GM18873 (cell line): ENCODE measurements at regions not wholly inside any gene's neighbourhood (a gene's known extent, or its start where the extent isn't known, plus 50 kb on each side); places are given as distances from the start of the nearest gene placed in this dataset.
"Not testable (repeated sequence)": the region's sequence is repeated elsewhere in the genome, so short reads cannot be mapped to it uniquely, and the experiment has no call there.

Experiments
- ATAC-seq: cut with Tn5 transposase; IDR thresholded peaks from one replicate; pipeline ENCODE4 v1.9.1; 2021; ENCODE audit warnings: mild to moderate bottlenecking, moderate library complexity, moderate number of reproducible peaks; ENCODE audit not compliant: unreplicated experiment, low FRiP score

DNA sequence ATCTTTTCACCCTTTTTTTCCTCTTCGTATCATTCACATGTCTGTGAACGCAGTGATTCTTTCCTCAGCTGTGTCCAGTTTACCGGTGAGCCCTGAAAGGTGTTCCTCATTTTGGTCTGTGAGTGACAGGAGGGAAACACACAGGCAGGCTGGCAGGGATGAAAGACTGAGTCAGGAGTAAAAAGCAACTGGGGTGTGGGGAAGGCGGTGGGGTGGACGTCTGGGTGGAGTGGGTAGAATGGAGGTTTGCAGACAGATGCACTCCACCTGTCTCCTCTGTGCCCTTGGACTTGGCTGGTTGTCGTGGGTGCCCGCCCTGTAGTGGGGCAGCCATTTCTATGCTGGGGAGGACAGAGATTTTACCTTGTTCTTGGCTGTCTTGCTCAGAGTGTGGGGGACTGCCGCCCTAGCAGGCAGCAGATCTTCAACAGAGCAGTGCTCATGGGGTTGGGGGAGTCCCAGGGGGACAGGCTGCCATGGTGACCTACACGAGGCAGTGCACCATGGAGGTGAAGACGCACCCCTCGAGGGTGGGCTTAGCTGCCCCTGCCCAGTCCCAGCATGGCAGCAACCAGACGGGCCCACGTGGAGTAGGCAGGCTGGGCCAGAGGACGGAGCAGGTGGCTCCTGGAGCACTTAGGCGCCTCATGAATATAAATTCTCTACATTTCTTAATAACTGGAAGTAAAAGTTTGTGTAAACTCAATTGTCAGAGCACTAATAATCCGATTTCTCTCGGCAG is 603.7 kb downstream of the TBC1D22A start:
- no peak for ATAC-seq

DNA sequence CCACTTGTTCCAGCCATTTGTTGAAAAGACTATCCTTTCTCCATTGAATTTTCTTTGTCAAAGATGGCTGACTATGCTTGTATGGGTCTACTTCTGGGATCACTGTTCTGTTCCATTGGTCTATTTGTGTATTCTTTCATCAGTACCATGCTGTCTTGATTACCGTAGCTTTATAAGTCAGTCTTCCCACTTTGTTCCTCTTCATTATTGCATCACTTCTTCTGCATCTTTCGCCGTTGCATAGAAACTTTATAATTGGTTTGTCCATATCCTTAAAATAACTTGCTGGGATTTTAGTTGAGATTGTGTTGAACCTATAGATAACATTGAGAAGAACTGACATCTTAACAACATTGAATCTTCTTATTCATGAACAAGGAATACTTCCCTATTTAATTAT is 598.8 kb downstream of the TBC1D22A start:
- ATAC-seq = no peak

DNA sequence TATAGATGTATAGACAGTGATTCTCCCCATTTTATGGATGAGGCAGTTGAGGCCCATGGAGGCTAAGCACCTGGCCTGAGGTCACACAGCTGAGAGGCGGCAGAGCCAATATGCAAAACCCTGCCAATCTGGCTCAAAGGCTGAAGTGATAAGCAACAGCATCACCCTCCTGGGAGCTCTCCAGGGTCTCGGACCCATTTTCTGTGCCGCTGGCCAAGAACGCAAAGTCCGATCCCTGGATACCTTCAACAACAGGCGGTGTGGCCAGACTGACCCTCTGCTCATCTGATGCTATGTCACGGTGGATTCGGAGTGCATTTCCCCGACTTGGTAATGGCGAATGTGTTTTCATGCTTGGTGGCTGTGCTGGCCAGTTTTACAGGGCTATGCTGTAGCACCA is 595.0 kb downstream of the TBC1D22A start:
- ATAC-seq = no peak

DNA sequence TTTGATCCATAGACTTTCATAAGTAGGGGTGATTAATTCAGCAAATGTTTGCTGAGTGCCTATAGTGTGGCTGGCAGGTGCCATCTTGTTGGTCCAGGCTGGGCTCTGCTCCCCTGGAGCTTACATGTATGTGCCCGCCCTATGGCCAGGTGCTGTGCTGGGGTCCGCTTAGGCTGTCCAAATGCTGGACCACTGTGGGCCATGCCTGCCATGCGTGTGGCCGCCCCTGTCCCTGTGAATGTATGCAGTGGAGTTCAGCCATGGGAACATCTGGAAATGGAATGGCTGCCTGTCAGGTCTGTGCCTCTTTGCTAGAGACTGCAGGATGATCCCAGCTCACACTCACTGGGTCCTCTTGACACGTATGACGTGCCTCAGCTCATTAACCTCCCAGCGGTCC is 594.6 kb downstream of the TBC1D22A start:
- ATAC-seq = no peak

DNA sequence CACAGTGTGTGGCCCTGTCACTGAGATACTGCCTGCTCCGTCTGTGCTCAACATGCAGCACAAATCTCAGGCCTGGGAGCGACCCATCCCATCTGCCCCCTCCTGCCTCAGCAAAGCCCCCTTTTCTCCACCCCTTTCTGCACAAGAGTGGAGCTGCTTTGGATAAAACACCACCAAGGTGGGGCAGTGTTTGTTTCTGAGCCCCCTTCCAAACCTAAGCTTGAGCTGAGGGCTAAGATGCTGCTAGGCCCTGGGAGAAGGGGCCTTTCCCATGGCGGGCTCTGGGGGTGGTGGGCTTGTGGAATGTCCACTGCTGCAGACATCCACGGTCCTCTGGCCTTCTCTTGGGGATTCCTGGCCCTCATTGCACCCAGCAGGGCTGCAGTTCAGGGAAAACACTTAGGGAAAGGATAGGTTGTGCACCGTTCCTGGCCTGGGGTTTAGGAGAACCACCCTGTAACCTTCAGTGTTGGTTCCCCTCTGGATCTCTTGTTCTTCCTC is 594.1 kb downstream of the TBC1D22A start:
- ATAC-seq = no peak

DNA sequence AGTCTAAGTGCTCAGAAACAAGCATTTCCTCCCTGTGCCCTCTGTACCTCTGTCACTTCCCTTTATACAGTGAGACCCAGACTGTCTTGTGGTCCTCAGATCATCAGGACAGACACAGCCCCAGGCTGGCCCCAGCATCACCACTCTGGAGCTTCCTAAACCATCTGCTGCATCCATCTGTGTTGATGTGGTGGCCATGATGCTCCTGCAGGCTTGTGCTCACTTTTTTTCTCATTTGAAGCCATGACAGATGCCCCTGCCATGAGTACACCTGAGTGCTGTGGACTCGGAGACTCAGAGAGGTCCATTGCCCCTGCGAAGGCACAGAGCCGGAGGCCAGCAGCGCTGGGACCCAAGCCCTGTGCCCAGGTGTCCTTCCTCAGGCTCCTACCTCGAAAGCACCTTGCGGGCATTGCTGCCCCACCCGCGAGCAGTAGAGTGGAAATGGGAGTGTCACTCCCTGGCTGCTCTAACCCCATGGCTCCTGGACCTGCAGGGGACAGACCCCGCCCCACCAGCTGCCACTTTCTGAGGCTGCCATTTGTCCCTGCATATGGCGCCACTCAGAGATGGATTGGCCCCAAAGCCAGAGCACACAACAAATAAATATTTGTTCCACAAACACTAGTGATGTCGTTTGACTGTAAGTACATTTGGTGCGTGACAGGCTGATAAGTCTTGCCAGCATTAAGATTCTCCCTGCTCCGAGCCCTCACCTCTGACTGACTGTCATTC is 593.5 kb downstream of the TBC1D22A start:
- ATAC-seq = no peak

DNA sequence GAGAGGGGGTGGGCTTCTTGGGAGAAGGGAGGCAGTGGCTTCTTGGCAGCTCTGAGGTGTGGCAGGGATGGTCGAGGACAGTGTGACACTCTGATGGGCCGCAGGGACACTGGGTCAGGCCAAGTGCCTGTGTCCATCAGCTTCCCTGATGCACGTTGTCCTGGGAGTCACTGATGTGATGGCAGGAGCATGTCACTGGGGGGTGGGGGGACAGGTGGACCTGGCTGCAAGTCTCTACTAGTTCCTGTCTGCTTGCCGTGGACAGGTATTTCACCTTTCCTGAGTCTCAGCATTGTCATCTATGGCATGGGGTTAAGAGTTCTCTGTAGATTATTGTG is 592.9 kb downstream of the TBC1D22A start:
- no peak for ATAC-seq

DNA sequence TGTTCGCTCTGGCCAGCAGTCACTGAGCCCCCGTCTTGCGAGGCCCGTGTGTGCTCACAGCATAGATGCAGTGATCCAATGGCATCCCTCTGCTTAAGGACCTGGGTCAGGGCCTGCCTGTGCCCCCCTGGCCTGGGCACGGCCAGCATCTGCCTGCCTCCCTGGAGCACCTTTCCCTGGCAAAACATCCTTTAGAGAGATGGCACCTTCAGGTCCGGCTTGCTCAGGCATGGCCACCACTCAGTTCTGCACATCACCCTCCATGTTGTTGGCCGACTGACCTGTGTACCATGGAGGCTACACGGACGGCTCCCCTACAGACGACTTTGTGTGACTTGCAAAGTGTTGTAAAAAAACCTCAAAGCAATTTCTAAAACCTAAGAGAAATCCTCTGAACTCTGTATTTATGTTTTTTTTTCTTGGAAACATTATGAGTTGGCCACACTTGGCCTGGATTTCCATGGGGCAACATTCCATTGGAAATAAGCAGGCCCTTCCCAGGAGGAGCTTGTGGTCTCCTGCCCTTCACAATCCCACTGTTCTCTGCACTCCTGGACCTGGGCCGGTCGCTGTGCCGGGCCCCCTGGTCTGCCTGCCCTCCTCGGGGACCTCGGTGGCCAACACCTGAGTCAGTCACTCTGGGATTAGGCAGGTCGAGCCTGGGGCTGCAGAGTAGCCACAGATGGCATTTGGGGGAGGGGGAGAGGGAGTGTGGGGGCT is 592.4 kb downstream of the TBC1D22A start:
- no peak for ATAC-seq

DNA sequence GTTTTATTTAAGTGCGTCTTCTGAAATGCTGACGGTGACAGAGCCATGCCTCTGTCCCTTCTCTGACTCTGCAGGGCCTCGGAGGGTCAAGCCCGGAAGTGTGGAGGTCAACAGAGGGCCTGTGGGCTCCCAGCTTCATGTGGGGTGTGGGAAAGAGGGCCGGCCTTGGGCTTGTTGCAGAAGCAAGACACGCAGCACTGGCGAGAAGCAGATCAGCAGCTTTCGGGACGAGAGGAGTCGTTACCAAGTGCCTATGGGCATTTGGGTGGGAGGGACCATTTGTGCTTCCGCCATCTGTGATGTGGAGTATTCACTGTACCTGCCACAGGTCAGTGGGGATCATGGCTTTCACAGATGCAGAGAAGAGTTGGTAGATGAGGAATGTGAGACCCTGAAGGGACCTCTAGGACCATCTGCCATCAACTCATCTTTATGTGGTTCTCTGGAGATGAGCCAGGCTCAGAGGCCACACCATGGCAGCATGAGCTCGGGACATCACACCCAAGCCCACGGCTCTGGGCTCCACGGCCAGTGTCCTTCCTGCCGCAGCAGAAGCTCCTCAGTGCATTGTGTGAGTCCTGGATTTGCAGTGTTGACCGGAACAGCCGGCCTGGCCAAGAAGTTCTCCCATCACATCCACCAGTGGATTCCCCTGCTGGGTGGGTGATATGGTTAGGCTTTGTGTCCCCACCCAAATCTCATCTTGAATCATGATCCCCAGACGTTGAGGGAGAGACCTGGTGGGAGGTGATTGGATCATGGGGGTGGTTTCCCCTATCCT is 590.7 kb downstream of the TBC1D22A start:
- no peak for ATAC-seq

DNA sequence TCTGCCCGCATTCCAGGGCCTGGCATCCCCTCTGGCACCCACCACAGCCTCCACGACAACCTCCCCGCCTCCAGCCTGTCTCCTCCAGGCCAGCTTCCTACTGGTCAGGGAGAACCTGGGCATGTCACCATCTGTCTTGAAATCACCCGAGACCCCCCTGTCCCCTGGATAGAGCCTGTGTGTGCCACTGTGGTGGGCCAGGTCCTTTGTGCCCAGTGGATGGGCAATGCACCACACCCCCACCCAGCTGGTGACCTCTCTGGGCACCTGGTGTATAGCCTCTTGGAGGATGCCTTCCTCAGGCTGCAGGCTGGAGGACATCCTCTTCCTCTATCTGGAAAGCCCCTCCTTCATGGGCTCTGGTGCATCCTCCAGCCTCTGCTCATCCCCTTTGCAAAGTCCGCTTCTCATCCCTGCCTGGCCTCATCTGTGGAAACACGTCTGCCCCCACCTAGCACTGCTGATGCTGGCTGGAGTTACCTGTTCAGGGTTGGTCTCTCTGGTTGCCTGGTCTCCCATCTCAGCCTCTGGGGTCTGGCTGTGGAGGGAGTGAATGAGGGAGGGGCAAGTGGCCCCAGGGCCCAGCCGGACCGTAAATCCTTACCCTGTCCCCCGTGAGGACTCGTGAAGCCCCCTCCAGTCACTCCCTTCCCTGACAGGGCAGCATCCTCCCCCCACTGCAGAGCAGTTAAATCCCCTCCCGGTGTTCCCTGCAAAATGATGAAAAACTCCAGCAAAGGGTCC is 589.6 kb downstream of the TBC1D22A start:
- no peak for ATAC-seq

DNA sequence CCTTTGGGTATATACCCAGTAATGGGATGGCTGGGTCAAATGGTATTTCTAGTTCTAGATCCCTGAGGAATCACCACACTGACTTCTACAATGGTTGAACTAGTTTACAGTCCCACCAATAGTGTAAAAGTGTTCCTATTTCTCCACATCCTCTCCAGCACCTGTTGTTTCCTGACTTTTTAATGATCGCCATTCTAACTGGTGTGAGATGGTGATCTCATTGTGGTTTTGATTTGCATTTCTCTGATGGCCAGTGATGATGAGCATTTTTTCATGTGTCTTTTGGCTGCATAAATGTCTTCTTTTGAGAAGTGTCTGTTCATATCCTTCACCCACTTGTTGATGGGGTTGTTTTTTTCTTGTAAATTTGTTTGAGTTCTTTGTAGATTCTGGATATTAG is 583.8 kb downstream of the TBC1D22A start:
- not testable (repeated sequence) for ATAC-seq

DNA sequence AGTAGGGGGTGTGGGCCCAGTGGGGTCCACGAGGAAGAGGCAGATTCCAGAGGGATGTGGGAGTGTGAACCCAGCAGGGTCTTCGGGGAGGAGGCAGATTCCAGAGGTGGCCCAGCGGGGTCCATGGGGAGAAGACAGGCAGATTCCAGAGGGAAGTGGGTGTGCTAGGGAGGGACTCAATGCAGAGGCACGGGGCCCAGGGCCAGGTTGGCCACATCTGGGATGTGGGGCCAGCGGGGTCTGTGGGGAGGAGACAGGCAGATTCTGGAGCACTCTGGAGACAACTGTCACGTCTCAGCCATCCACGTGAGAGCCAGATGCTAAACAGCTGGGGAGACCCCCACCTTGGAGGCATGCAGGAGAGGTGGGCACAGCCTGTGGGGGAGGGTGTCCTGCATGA is 582.6 kb downstream of the TBC1D22A start:
- ATAC-seq = no peak

DNA sequence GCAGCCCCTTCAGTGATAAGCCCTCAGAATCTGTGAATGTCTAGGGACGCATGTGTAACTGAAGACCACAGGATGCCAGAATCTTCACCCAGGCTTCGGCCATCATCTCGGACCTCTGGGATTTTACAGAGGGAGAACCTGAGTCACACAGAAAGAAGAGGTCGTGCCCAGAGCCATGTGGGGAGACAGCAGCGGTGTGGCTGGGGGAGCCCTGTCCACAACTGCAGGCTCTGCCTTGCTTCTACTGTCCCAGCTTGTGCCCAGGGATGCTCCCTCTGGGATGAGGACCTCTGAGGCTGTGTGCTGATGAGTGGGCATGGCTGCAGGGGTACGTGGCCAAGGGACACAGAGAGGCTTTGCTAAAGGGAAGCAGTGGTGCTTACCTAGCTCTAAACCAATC is 582.0 kb downstream of the TBC1D22A start:
- no peak for ATAC-seq

DNA sequence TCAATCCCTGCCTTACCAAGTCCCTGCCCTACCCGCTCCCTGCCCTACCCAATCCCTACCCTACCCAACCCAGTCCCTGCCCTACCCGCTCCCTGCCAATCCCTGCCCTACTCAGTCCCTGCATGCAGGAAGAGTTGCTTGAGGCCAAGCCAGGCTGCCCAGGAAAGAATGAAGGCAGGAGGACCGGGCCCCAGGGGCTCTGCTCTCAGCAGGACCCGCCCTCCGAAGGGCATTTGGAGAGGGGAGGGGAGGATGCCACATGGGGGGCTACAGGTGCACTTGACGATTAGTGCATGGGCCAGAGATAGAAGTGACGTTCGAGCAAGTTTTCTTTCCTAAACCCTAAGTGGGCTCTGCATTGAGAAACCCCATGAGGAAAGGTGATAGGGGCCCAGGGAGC is 581.2 kb downstream of the TBC1D22A start:
- no peak for ATAC-seq

DNA sequence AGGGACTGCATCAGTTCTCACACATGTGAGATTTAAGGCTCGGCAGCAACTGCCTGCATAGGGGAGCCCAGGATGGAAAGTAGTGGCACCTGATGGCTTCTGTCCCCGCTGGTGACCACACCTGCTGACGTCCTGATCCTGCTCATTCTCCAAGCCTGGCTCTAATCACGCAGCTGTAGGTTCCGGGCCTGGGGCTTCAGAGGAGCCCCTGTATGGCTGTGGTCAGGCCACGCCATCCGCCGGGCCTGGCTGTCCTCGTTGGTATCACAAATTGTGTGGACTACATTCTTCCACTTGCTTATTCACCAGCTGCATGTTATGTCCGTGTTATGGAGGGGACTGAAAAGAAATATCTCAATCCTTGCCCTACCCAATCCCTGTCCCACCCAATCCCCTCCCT is 580.0 kb downstream of the TBC1D22A start:
- no peak for ATAC-seq

DNA sequence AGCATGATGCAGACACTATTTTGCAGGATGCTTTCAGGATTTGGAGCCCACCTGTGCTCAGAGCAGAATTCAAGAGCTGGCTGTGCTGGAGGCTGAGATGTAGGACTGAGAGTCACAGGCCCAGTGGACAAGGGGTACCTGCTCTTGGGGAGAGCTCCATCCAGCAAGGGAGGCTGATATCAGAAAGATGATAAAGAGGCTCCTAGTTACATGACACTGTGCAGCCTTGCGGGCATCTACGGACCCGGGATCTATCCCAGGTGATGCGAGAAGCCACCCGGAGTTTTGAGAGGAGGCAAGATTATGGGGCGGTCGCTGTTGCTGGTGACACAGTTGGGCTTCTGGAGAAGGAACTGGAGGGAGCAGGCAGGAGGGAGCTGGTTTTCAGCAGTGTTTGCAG is 579.0 kb downstream of the TBC1D22A start:
- no peak for ATAC-seq

DNA sequence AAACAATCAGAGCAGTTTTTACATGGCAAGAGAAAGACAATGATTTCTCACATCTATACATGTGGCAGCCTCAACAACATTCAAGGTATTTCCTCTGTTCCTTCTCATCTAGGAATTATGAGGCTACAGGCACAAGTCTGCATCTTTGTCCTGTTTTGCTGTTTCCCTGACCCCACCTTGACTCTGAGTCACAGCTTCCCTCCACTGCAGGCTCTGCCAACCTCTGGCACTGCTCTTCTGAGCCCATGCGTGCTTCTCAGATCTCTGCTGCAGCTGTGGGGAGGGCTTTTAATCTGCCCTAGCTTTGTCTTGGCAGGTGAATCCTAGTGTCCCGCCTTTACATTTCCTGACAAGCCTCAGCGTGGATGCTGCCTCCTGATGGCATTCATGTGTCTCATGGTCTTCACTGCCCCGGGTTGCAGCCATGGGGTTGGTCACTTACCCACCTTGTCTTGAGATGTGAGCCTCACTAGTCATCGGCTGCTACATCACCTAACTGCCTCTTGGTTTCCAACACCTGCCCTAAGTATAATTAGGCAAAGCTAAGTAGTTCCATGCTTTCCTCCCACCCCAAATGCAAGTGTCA is 578.5 kb downstream of the TBC1D22A start:
- no peak for ATAC-seq

DNA sequence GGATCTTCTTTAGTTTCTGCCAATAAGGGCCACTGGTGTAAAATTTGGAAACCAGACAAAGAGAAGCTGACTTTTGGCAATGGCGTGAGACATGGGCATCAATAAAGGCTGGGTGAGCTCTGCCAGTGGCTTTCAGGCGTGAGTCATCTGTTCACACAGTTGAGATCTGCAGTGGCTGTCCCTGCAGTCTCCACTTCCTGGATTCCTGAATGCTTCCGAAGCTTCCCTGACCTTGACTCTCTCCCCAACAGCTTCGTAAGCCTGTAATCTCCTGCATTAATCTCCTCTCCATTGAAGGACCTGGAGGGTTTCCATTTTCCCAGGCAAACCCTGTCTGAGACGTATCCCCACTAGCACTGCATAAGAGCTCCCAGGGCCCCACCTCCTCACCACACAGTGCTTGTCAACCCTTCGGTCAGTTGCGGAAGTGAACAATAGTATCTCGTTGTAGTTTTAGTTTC is 574.7 kb downstream of the TBC1D22A start:
- ATAC-seq = no peak

DNA sequence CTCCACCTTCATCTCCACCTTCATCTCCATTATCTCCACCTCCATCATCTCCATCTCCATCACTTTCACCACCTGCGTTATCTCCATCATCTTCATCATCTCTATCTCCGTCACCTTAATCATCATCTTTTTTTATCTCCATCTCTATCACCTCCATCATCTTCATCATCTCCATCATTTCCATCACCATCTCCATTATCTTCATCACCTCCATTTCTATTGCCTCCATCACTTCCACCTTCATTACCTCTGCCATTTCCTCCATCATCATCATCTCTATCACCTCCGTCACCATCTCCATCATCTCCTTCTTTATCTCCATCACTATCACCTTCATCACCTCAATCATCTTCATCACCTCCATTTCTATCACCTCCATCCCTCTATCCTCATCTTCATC is 573.5 kb downstream of the TBC1D22A start:
- ATAC-seq = no peak

DNA sequence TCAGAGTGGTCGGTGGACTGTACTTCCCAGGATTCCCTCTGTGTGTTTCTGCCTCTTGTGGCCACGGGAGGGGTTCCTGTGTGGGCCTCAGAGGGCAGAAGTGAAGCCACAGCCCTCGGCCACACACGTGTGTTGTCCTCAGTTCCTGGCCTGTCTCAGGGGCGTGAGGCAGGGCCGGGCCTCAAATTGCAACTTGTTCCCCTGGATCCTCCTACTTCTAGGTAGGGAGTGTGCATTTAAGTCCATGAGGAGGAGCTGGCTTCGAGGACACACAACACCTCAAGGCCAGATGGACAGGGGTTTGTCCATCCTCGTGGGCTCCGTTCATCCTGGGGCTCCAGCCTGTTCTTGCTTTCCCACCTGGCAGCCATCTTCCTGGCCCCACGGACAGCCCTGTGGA is 573.0 kb downstream of the TBC1D22A start:
- ATAC-seq = no peak
